ENCODE measurements at regions not wholly inside any gene's neighbourhood (a gene's known extent, or its start where the extent isn't known, plus 50 kb on each side); places are given as distances from the start of the nearest gene placed in this dataset.

- TF ChIP-seq CTCF (IDR thresholded peaks at IDR 0.05) (peak; percentile 15 to 52 (median 44)), POLR2A (IDR thresholded peaks at IDR 0.05) (no peak)
These were observed 123.1 kb downstream of the BTC start for GRCh38 chr4:74671080-74671698.
